ENCODE measurements at regions not wholly inside any gene's neighbourhood (a gene's known extent, or its start where the extent isn't known, plus 50 kb on each side); places are given as distances from the start of the nearest gene placed in this dataset.

DNA sequence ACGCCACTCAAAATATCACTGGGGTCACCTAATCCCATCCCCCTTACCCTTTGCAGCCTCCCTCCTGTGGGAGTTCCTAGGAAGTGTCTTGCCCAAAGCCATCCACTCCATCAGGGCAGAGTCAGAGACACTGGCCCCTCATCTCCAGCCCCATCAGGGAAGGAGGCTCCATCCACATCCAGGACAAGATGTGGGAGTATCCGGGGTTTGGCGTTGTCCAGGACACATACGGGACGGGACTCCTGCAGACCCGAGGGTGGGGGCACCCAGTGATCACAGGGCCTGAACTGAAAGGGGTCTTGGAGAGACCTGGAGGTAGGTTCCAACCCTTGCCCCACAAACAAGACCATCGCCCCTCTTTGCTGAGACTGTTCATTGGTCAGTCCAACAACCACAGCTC lies 348.2 kb downstream of the MATN1 start:
- H3K9me3 ChIP-seq (ENCODE audit: control insufficient read depth, low read depth, low read length), result no peaks in the 10 kb centered on the region

DNA sequence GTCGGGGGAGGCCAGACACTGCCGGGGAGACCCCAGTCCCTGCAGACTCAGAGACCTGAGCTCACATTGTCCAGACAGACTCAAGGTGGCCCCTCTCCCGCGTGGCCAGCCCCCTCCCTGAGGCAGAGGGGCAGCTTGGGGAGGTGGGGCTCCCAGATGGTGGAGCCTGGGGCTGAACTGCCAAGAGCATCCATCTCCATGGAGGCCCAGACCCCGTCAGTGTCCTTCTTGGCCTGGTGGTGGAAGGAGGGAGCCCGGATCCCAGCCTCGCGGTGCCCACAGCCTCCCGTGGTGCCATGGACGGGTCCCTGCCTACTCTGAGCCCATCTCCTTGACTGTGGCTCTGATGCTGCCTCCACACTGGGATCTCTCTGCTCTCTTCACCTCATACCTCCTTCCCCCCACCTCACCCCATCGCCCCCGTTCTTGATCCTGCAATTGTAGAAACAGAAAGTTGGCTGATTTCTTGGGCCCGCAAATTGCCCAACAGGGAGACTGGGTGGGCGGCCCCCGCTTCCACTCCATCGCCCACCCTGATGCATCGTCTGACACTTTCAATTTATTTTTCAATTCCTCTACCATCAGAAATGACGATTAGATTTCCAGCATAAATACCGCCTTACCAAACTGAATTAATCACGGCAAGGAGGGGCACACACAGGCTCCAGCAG lies 348.9 kb downstream of the MATN1 start:
- H3K27me3 ChIP-seq (ENCODE audit: control insufficient read depth, insufficient read depth, low read length), result no peaks in the 10 kb centered on the region
- no peaks in the 10 kb centered on the region for H3K36me3 ChIP-seq (ENCODE audit: control insufficient read depth, low read depth, low read length)
- H3K4me1 ChIP-seq (ENCODE audit: control insufficient read depth, low read depth, low read length), result no peaks in the 10 kb centered on the region
- no peaks in the 10 kb centered on the region for H3K9me3 ChIP-seq (ENCODE audit: control insufficient read depth, low read depth, low read length)
- H3K27ac ChIP-seq (ENCODE audit: low read length), result no peak overlapping the region
- no peak overlapping the region for H3K9ac ChIP-seq (ENCODE audit: low read length)
- no peak overlapping the region for H3K4me3 ChIP-seq (ENCODE audit: low read length)

More for the DNA sequence above, 348.2 kb downstream of the MATN1 start:
- Histone ChIP-seq H3K27me3 (ENCODE audit: control insufficient read depth, insufficient read depth, low read length) (no peaks in the 10 kb centered on the region), H3K9ac (ENCODE audit: low read length) (no peak overlapping the region), H3K27ac (ENCODE audit: low read length) (no peak overlapping the region), H3K4me1 (ENCODE audit: control insufficient read depth, low read depth, low read length) (no peaks in the 10 kb centered on the region), H3K36me3 (ENCODE audit: control insufficient read depth, low read depth, low read length) (no peaks in the 10 kb centered on the region), H3K4me3 (ENCODE audit: low read length) (no peak overlapping the region)

DNA sequence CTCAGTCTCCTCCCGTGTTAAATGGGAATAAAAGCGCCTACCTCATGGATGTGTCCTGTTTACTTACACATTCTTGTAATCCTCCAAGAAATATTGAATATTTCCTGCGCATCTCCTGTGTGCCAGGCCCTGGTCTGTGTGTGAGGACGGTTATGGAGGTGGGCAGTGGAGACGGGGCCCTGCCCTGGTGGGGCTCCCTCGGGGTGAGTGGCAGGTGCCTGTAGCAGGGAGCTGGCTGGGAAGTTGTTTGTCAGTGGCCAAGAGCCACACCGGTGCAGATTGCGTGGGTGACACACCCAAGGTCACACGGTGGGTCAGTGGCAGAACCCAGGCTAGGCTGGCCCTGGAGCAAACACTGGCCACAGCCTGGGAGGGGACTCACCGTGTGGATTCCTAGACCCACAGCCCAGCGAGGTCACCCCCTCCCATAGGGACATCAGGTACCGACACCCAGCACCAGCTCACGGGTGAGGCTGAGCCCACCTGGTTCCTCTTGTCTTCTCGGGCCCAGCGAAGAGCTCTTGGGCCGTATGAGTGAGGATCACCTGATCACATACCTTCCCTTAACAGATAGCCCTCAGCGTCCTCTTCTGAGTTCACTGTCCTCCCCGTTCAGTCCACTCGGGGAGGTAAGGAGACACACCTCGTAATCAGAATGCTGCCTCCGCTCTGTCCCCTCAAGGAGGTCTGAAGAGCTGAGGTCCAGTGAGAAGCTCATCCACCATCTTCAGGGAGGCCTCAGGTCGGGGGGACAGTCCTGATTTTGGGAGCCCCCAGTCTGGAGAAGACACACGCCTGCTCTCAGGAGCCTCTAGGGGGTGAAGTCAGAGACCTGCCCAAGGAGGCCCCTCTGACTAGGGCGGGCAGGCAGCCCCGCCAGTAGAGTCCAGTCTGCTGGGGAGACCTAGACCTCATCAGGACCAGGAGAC lies 349.6 kb downstream of the MATN1 start:
- H3K27ac ChIP-seq (ENCODE audit: low read length), result no peak overlapping the region
- H3K4me1 ChIP-seq (ENCODE audit: control insufficient read depth, low read depth, low read length), result no peaks in the 10 kb centered on the region
- H3K9ac ChIP-seq (ENCODE audit: low read length), result no peak overlapping the region
- no peaks in the 10 kb centered on the region for H3K27me3 ChIP-seq (ENCODE audit: control insufficient read depth, insufficient read depth, low read length)
- no peak overlapping the region for H3K4me3 ChIP-seq (ENCODE audit: low read length)
- no peaks in the 10 kb centered on the region for H3K9me3 ChIP-seq (ENCODE audit: control insufficient read depth, low read depth, low read length)
- no peaks in the 10 kb centered on the region for H3K36me3 ChIP-seq (ENCODE audit: control insufficient read depth, low read depth, low read length)

DNA sequence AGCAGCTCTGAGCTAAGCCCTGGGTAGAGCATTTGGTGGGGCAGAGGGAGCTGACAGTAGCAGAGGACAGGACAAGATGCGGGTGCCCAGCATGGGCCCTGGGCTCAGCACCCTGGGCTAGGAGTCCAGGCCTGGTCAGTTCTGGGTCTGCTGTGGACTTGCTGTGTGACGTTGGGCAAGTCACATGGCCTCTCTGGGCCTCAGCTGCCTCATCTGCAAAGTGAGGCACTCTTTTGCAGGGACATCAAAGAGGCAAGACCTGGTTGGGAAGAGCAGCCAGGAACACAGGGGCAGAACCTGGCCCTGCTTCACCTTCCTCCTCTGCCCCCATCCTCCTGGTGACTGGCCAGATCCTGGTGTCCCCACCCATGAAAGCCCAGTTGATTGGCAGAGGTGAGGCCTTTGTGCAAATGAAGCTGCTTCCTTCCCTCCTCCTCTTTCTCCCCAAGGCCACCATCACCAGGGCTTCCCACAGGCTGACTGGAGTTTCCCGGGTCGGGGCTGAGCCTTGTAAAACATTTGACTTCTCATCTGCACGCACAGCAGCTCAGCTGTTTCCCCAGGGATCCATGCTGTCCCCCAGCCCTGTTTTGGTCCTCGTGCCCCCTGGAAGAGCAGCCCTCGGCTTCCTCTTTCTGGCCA lies 350.5 kb downstream of the MATN1 start:
- Histone ChIP-seq H3K36me3 (ENCODE audit: control insufficient read depth, low read depth, low read length) (no peaks in the 10 kb centered on the region), H3K9ac (ENCODE audit: low read length) (no peak overlapping the region), H3K27me3 (ENCODE audit: control insufficient read depth, insufficient read depth, low read length) (no peaks in the 10 kb centered on the region), H3K4me1 (ENCODE audit: control insufficient read depth, low read depth, low read length) (no peaks in the 10 kb centered on the region), H3K4me3 (ENCODE audit: low read length) (no peak overlapping the region), H3K9me3 (ENCODE audit: control insufficient read depth, low read depth, low read length) (no peaks in the 10 kb centered on the region), H3K27ac (ENCODE audit: low read length) (no peak overlapping the region)

DNA sequence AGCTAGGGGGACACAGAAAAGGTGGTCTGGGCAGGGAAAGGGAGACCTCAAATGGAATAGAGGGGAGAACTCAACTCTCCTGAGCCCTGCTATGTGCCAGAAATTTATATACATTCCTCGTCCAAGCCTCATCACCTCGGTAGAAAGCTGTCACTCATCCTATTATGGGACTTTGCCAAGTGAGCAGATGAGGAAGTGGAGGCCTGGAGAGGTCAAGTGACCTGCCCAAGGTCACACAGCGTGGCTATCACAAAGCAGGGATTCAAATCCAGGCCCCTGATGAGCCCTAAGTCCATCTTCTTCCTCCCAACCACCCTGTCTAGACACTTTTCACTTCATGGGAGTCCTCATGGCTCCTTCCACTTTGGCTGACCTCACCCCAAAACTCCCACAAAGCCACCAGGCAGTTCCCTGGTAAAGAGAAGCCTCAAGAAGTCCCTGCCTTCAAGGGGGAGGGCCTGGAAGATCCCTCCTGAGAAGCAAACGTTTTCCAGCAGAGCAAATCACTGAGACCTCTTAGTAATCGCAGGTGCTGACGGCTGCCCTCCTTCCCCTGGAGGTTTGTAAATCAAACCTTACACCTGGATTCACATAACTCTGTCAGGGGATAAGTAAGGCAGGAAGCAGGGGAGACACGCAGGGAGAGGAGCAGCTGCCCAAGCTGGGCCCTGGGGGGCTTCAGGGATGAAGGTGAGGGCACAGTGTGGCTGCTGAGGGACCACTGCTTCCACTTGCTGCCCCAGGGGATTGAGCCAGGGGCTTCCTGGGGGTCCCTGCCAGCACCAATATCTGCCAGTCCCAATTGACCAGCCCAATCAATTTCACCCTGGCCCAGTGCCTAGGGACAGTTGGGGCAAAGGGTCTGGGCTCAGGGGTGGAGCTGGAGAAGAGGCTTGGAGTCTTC lies 351.2 kb downstream of the MATN1 start:
- Histone ChIP-seq H3K36me3 (ENCODE audit: control insufficient read depth, low read depth, low read length) (no peaks in the 10 kb centered on the region), H3K27ac (ENCODE audit: low read length) (no peak overlapping the region), H3K27me3 (ENCODE audit: control insufficient read depth, insufficient read depth, low read length) (no peaks in the 10 kb centered on the region), H3K9ac (ENCODE audit: low read length) (no peak overlapping the region), H3K9me3 (ENCODE audit: control insufficient read depth, low read depth, low read length) (no peaks in the 10 kb centered on the region), H3K4me3 (ENCODE audit: low read length) (no peak overlapping the region), H3K4me1 (ENCODE audit: control insufficient read depth, low read depth, low read length) (no peaks in the 10 kb centered on the region)

DNA sequence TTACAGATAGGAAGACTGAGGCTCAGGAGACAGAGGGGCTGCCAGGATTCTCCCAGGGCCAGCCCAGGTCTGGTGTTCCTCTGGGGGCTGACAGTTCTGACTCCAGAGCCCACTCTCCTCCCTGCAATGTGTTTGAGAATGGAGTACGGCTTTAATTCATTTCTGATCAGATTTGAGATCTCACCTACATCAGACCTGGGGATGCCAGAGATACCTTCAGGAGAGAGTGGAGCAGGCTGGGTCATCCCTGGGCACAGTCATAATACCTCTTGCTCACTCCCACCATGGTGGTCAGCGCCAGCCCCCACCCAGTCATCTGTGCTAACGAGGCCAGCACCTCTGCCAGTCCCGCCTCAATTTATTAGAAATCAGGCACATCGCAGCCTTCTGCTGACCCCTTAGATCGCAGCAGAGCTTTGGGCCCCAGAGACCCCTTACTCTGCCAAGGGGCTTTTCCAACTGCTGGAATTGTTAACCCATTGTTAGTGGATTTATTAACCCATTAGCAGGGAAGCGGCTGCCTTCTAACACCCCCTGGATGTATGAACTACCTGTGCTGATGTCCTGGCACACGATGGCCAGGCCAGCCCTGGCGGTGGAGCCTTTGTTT lies 352.1 kb downstream of the MATN1 start:
- Histone ChIP-seq H3K36me3 (ENCODE audit: control insufficient read depth, low read depth, low read length) (no peaks in the 10 kb centered on the region), H3K27ac (ENCODE audit: low read length) (no peak overlapping the region), H3K4me1 (ENCODE audit: control insufficient read depth, low read depth, low read length) (no peaks in the 10 kb centered on the region), H3K4me3 (ENCODE audit: low read length) (no peak overlapping the region), H3K9ac (ENCODE audit: low read length) (no peak overlapping the region), H3K9me3 (ENCODE audit: control insufficient read depth, low read depth, low read length) (no peaks in the 10 kb centered on the region), H3K27me3 (ENCODE audit: control insufficient read depth, insufficient read depth, low read length) (no peaks in the 10 kb centered on the region)

DNA sequence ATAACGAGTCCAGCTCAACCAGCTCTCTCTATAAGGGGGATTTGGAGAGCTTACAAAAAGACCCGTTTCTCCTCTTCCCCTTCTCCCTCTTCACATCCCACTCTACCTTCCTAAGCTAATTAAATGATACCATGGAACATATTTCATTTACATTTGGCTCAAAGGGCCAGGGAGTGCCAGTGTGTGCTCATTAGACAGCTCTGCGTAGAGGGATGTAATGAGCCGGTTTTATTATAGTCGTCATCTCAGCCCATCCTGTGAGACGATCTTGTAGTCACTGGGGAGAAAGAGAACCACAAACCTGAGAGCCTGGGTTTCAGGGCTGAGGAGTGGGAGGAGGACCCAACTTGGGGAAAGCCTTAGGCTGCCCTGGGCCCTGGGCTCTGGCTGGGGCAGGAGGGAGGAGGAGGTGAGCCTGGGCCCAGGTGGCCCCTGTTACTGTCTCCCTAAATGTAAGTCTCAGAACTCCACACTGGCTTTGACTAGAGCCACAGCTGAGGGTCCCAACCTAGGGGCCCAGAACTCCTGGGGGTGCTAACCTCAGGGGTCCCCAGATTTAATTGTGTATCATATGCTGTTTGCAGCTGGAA lies 354.6 kb downstream of the MATN1 start:
- no peaks in the 10 kb centered on the region for H3K36me3 ChIP-seq (ENCODE audit: control insufficient read depth, low read depth, low read length)
- H3K27ac ChIP-seq (ENCODE audit: low read length), result no peak overlapping the region
- H3K4me3 ChIP-seq (ENCODE audit: low read length), result no peak overlapping the region
- no peaks in the 10 kb centered on the region for H3K27me3 ChIP-seq (ENCODE audit: control insufficient read depth, insufficient read depth, low read length)
- no peaks in the 10 kb centered on the region for H3K9me3 ChIP-seq (ENCODE audit: control insufficient read depth, low read depth, low read length)
- H3K9ac ChIP-seq (ENCODE audit: low read length), result no peak overlapping the region
- H3K4me1 ChIP-seq (ENCODE audit: control insufficient read depth, low read depth, low read length), result no peaks in the 10 kb centered on the region

DNA sequence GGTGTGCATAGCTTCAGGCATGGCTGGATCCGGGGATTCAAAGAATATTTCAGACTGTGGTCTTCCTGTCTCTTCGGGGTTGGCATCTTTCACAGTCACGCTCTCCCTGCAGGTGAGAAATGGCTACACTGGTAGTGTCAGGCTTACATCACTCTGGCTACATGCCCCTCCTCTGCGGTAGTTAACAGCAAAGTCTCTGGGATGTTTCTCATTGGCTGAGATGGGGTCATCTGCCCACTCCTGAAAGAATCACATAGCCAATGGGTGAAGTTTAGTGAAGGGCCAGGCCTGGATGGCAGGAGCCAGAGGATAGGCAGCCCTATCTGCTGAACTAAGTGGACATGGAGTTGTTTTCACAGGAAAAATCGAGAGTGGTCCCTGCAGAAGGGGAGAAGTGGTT lies 356.5 kb downstream of the MATN1 start:
- H3K36me3 ChIP-seq (ENCODE audit: control insufficient read depth, low read depth, low read length), result no peaks in the 10 kb centered on the region
- no peaks in the 10 kb centered on the region for H3K27me3 ChIP-seq (ENCODE audit: control insufficient read depth, insufficient read depth, low read length)
- no peaks in the 10 kb centered on the region for H3K4me1 ChIP-seq (ENCODE audit: control insufficient read depth, low read depth, low read length)
- no peaks in the 10 kb centered on the region for H3K9me3 ChIP-seq (ENCODE audit: control insufficient read depth, low read depth, low read length)
- no peak overlapping the region for H3K27ac ChIP-seq (ENCODE audit: low read length)
- no peak overlapping the region for H3K9ac ChIP-seq (ENCODE audit: low read length)
- H3K4me3 ChIP-seq (ENCODE audit: low read length), result no peak overlapping the region

DNA sequence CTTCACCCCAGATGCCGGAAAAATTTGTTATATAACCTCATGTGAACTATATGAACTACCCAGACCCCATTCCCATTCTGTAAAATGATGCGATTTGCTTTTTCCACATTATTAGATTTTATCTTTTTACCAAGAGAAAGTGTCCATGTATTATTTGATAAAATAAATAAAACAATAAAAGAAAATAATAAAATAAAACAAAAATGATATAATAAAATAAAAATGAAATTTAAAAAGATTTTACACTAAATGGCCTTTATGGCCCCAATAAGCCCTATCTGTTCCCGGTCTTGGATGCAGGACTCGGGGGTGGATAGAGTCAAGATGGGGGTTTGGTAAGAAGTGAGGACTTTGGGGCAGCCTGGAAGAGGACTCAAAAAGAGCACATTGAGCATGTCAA lies 357.2 kb downstream of the MATN1 start:
- no peak overlapping the region for H3K9ac ChIP-seq (ENCODE audit: low read length)
- no peak overlapping the region for H3K4me3 ChIP-seq (ENCODE audit: low read length)
- H3K36me3 ChIP-seq (ENCODE audit: control insufficient read depth, low read depth, low read length), result no peaks in the 10 kb centered on the region
- H3K4me1 ChIP-seq (ENCODE audit: control insufficient read depth, low read depth, low read length), result no peaks in the 10 kb centered on the region
- H3K27me3 ChIP-seq (ENCODE audit: control insufficient read depth, insufficient read depth, low read length), result no peaks in the 10 kb centered on the region
- no peaks in the 10 kb centered on the region for H3K9me3 ChIP-seq (ENCODE audit: control insufficient read depth, low read depth, low read length)
- no peak overlapping the region for H3K27ac ChIP-seq (ENCODE audit: low read length)

DNA sequence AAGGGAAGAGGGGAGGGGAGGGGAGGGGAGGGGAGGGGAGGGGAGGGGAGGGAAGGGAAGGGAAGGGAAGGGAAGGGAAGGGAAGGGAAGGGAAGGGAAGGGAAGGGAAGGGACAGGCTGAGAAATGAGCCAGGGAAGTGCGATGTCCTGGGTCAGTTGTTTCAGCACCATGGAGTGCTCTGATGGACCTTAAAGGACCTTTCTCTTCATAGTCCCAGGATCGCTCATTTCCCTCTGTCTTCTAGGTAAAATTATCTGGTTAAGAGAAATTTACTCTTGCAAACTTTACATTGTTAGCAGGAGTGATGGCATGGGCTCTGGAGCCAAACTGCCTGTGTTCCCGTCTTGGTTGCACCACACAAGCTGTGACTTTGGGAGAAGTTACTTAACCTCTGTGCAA lies 357.8 kb downstream of the MATN1 start:
- Histone ChIP-seq H3K4me1 (ENCODE audit: control insufficient read depth, low read depth, low read length) (no peaks in the 10 kb centered on the region), H3K27me3 (ENCODE audit: control insufficient read depth, insufficient read depth, low read length) (no peaks in the 10 kb centered on the region), H3K9me3 (ENCODE audit: control insufficient read depth, low read depth, low read length) (no peaks in the 10 kb centered on the region), H3K36me3 (ENCODE audit: control insufficient read depth, low read depth, low read length) (no peaks in the 10 kb centered on the region), H3K27ac (ENCODE audit: low read length) (no peak overlapping the region), H3K4me3 (ENCODE audit: low read length) (no peak overlapping the region), H3K9ac (ENCODE audit: low read length) (no peak overlapping the region)

Measured in iPS-18a (cell line).